Cardiac fibroblast (primary cell): ENCODE measurements at regions not wholly inside any gene's neighbourhood (a gene's known extent, or its start where the extent isn't known, plus 50 kb on each side); places are given as distances from the start of the nearest gene placed in this dataset.

ENCODE experiments used
- DNase-seq, 2 donors: peaks; one replicate each; pipeline versions ENCODE4 v3.0.0 to v3.0.0-alpha.2; 2010; ENCODE audit warnings: low read depth in 2 of 2
- H3K4me3 ChIP-seq, 2 donors: replicated peaks in 1 of 2; 1 replicate in 1 of 2; 2 replicates in 1 of 2; pipeline ENCODE4 v1.5.1; 2011; ENCODE audit warnings: low read depth in 2 of 2, low read length in 2 of 2, mild to moderate bottlenecking in 2 of 2, moderate library complexity in 1 of 2
- TF ChIP-seq, protein P1 (sequence below): IDR thresholded peaks from one replicate; pipeline ENCODE4 v1.5.1; 2011; ENCODE audit warnings: low read depth, mild to moderate bottlenecking, low read length, inconsistent platforms

DNA sequence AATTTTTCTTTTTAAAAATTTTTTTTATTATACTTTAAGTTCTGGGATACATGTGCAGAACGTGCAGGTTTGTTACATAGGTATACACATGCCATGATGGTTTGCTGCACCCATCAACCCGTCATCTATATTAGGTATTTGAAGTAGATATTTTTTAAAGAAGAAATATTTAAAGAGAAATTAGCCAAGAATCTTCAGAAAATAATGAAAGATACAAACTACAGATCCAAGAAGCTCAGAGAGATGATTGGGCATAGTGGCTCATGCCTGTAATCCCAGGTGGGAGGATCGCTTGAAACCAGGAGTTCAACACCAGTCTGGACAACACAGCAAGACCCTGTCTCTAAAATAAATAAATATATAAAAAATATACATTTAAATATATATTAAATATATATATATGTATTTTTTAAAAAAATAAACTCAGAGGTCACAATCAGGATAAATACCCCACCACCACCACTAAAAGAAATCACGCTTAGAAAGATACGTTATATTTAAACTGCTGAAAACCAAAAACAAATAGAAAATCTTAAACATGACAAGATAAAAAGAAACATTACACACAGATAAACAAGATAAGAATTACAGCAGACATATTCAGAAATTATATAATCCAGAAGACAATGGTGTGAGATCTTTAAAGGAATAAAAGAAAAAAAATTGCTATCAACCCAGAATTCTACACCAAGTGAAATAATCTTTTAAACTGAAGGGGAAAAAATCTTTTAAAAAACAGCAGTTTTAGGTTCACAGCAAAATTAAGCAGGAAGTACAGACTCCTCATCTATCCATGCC, 57.5 kb downstream of the CSF2 start:
- no peak for DNase-seq
- TF ChIP-seq, protein P1, sequence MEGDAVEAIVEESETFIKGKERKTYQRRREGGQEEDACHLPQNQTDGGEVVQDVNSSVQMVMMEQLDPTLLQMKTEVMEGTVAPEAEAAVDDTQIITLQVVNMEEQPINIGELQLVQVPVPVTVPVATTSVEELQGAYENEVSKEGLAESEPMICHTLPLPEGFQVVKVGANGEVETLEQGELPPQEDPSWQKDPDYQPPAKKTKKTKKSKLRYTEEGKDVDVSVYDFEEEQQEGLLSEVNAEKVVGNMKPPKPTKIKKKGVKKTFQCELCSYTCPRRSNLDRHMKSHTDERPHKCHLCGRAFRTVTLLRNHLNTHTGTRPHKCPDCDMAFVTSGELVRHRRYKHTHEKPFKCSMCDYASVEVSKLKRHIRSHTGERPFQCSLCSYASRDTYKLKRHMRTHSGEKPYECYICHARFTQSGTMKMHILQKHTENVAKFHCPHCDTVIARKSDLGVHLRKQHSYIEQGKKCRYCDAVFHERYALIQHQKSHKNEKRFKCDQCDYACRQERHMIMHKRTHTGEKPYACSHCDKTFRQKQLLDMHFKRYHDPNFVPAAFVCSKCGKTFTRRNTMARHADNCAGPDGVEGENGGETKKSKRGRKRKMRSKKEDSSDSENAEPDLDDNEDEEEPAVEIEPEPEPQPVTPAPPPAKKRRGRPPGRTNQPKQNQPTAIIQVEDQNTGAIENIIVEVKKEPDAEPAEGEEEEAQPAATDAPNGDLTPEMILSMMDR = no peak
- H3K4me3 ChIP-seq = no peak overlapping the region

DNA sequence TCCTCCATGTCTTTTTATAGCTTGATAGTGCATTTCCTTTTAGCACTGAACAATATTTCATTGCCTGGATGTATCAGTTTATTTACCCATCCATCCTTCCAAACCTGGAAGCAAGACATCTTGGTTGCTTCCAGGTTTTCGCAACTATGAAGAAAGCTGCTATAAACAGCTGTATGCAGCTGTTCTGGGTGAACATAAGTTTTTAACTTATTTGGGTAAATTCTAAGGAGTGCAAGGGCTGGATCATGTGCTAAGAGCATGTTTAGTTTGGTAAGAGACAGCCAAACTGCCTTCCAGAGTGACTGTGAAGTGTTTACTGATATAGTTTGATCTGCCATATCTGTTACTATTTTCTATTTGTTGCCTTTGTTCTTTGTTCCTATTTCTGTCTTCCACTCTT, 58.5 kb downstream of the CSF2 start:
- TF ChIP-seq, protein P1 = no peak
- DNase-seq = peak in 1 of 2 donors; percentile 21
- H3K4me3 ChIP-seq = no peak overlapping the region

DNA sequence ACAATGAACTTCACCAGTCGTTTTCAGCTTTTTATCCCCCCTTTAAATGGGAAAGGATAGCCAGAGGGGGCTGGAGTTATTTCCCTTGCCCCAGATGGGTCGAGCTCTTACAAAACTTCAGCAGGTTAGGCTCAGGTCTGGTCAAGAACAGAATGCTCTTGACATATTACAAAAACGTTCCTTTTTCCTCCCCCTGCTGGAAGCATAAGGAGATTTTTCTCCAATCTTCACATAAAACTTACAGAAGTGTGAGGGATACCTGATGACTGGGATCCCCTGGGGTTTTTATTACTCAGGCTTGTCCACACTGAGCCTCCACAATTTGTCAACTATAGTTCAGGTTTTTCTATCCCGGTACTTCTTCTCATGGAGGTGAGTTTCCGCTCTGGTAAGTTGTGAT, 60.8 kb downstream of the CSF2 start:
- peak; percentile 42 to 74 for DNase-seq
- H3K4me3 ChIP-seq = no peak overlapping the region
- TF ChIP-seq, protein P1 = peak; percentile 43

DNA sequence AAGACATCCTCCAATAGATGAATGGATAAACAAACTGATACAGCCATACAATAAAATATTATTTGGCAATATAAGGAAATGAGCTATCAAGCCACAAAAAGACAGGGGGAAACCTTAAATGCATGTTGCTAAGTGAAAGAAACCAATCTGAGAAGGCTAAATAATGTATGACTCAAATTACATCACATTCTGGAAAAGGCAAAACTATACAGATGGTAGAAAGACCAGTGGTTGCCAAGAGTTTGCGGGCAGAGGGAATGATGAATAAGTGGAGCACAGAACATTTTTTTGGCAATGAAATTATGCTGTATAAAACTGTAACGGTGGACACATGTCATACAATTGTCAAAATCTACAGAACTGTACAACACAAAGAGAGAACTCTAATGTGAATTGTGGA, 63.3 kb downstream of the CSF2 start:
- TF ChIP-seq, protein P1 = no peak
- peak; percentile 86 to 96 for DNase-seq
- H3K4me3 ChIP-seq = no peak overlapping the region

DNA sequence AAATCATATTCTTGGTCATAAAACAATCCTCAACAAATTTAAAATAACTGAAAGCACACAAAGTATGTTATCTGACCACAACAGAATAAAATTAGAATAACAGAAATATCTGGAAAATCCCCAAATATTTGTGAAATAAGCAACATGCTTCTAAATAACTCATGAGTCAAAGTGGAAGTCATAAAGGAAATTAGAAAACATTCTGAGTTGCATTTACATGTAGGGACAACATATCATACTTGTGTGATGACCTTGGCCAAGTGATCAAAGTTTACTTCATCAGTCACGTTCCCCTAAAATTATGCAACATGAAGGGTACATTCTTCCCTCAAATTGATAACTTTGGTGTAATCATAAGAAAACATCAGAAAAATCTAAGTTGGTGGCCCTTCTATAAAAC, 64.7 kb downstream of the CSF2 start:
- TF ChIP-seq, protein P1 = no peak
- H3K4me3 ChIP-seq = no peak overlapping the region
- peak; percentile 66 to 88 for DNase-seq
